ENCODE measurements at regions not wholly inside any gene's neighbourhood (a gene's known extent, or its start where the extent isn't known, plus 50 kb on each side); places are given as distances from the start of the nearest gene placed in this dataset.

- Histone ChIP-seq H3K27ac (no peak overlapping the region), H3K36me3 (no peaks in the 10 kb centered on the region), H3K4me3 (no peak overlapping the region), H3K9me3 (no peaks in the 10 kb centered on the region), H3K4me1 (no peaks in the 10 kb centered on the region), H3K27me3 (peaks cover 0 to 8% (median 0%) of the 10 kb centered on the region in 7 donors)
- DNase-seq (no peak), ATAC-seq (no peak)
- intact Hi-C loops (cut with DNase I): no loop called here
- TF ChIP-seq CTCF (IDR thresholded peaks at IDR 0.05): no peak
- 63 to 65% methylated on average over 4 of the region's 4 CpGs for WGBS, 2 donors
Observed at GRCh38 chr3:5324780-5325179, 137.3 kb downstream of the EDEM1 start.

- DNase-seq (no peak), ATAC-seq (no peak)
- no peak for TF ChIP-seq CTCF (IDR thresholded peaks at IDR 0.05)
- Histone ChIP-seq H3K27ac (no peak overlapping the region), H3K4me3 (no peak overlapping the region), H3K4me1 (no peaks in the 10 kb centered on the region), H3K36me3 (no peaks in the 10 kb centered on the region), H3K27me3 (peaks cover 0 to 5% (median 0%) of the 10 kb centered on the region in 7 donors), H3K9me3 (no peaks in the 10 kb centered on the region)
- WGBS, 2 donors: 77 to 84% methylated on average over 9 of the region's 9 CpGs
- intact Hi-C loops (cut with DNase I): no loop called here
Observed at GRCh38 chr3:5330152-5330810, 142.8 kb downstream of the EDEM1 start.

GRCh38 chr3:5331567-5332269 is 144.2 kb downstream of the EDEM1 start:
- ATAC-seq: no peak
- Histone ChIP-seq H3K27me3 (peaks cover 0 to 4% (median 0%) of the 10 kb centered on the region in 7 donors), H3K4me3 (no peak overlapping the region), H3K4me1 (no peaks in the 10 kb centered on the region), H3K27ac (no peak overlapping the region), H3K36me3 (no peaks in the 10 kb centered on the region), H3K9me3 (no peaks in the 10 kb centered on the region)
- no peak for TF ChIP-seq CTCF (IDR thresholded peaks at IDR 0.05)
- 70 to 73% methylated on average over 3 of the region's 3 CpGs for WGBS, 2 donors
- no peak for DNase-seq
- intact Hi-C loops (cut with DNase I): no loop called here

- no peaks in the 10 kb centered on the region for H3K4me1 ChIP-seq
- no peak overlapping the region for H3K4me3 ChIP-seq
- H3K27me3 ChIP-seq: no peaks in the 10 kb centered on the region
- no peaks in the 10 kb centered on the region for H3K9me3 ChIP-seq
- intact Hi-C loops (cut with DNase I): no loop called here
- H3K36me3 ChIP-seq: no peaks in the 10 kb centered on the region
- ATAC-seq (no peak), DNase-seq (no peak)
- no peak overlapping the region for H3K27ac ChIP-seq
- no peak for TF ChIP-seq CTCF (IDR thresholded peaks at IDR 0.05)
- WGBS, 2 donors: 60 to 69% methylated on average over 3 of the region's 3 CpGs
Observed at GRCh38 chr3:5332270-5332956, 144.9 kb downstream of the EDEM1 start.

All from heart right ventricle (tissue), 16 donors.